MM.1S (cell line): ENCODE measurements at regions not wholly inside any gene's neighbourhood (a gene's known extent, or its start where the extent isn't known, plus 50 kb on each side); places are given as distances from the start of the nearest gene placed in this dataset.

ENCODE experiments used
- DNase-seq: peaks from one replicate; pipeline ENCODE4 v3.0.0-alpha.2; 2015
- H2AFZ ChIP-seq: fragments of 300-600 bp; sonication (generic); 2 replicates; pipeline ENCODE4 v1.6.0; 2016; ENCODE audit warnings: antibody characterized with exemption, low read length
- H3F3A ChIP-seq: fragments of 300-600 bp; sonication (generic); 2 replicates; pipeline ENCODE4 v1.6.1; 2016; ENCODE audit warnings: mild to moderate bottlenecking, antibody characterized with exemption, low read length, moderate library complexity, mixed read lengths; ENCODE audit not compliant: insufficient read depth
- H3K27ac ChIP-seq: fragments of 300-600 bp; sonication (generic); 2 replicates; pipeline ENCODE4 v1.5.1; 2016; ENCODE audit warnings: mild to moderate bottlenecking, low read length
- H3K27me3 ChIP-seq: fragments of 300-600 bp; sonication (generic); replicated peaks from 2 replicates; pipeline ENCODE4 v1.6.0; 2016; ENCODE audit warnings: low read length; ENCODE audit not compliant: insufficient read depth
- H3K36me3 ChIP-seq: fragments of 300-600 bp; sonication (generic); replicated peaks from 2 replicates; pipeline ENCODE4 v1.6.1; 2016; ENCODE audit warnings: mild to moderate bottlenecking, low read length, mixed read lengths; ENCODE audit not compliant: insufficient read depth
- H3K4me1 ChIP-seq: fragments of 300-600 bp; sonication (generic); 2 replicates; pipeline ENCODE4 v1.6.1; 2016; ENCODE audit warnings: low read length, mixed read lengths
- H3K4me2 ChIP-seq: fragments of 300-600 bp; sonication (generic); 2 replicates; pipeline ENCODE4 v1.6.0; 2016; ENCODE audit warnings: low read depth, low read length
- H3K4me3 ChIP-seq: fragments of 300-600 bp; sonication (generic); 2 replicates; pipeline ENCODE4 v1.5.1; 2016; ENCODE audit warnings: low read length, mixed read lengths
- H3K79me2 ChIP-seq: fragments of 300-600 bp; sonication (generic); 2 replicates; pipeline ENCODE4 v1.6.1; 2016; ENCODE audit warnings: mixed run types, low read length, mixed read lengths
- H3K9ac ChIP-seq: fragments of 300-600 bp; sonication (generic); 2 replicates; pipeline ENCODE4 v1.6.1; 2016; ENCODE audit warnings: low read length, mixed read lengths
- H3K9me2 ChIP-seq: fragments of 300-600 bp; sonication (generic); replicated peaks from 2 replicates; pipeline ENCODE4 v1.6.1; 2016; ENCODE audit warnings: mild to moderate bottlenecking, low read length, mixed read lengths; ENCODE audit not compliant: insufficient read depth
- H3K9me3 ChIP-seq: fragments of 300-600 bp; sonication (generic); replicated peaks from 2 replicates; pipeline ENCODE4 v1.6.1; 2016; ENCODE audit warnings: mild to moderate bottlenecking, low read length, mixed read lengths; ENCODE audit not compliant: insufficient read depth
- H4K20me1 ChIP-seq: fragments of 300-600 bp; sonication (generic); 2 replicates; pipeline ENCODE4 v1.6.1; 2016; ENCODE audit warnings: mild to moderate bottlenecking, low read length, moderate library complexity, mixed read lengths; ENCODE audit not compliant: insufficient read depth
- CTCF ChIP-seq: fragments of 300-600 bp; sonication (generic); IDR thresholded peaks from 2 replicates; pipeline ENCODE4 v1.5.1; 2016; ENCODE audit warnings: antibody characterized with exemption, low read length, mixed read lengths
- EZH2 ChIP-seq: fragments of 300-600 bp; sonication (generic); optimal IDR thresholded peaks from 2 replicates; pipeline ENCODE3; 2017; ENCODE audit warnings: low read depth, mild to moderate bottlenecking, antibody characterized with exemption, low read length, mixed read lengths
- EZH2phosphoT487 ChIP-seq: fragments of 300-600 bp; sonication (generic); IDR thresholded peaks from 2 replicates; pipeline ENCODE4 v1.6.1; 2018; ENCODE audit warnings: antibody characterized with exemption, low read length

DNA sequence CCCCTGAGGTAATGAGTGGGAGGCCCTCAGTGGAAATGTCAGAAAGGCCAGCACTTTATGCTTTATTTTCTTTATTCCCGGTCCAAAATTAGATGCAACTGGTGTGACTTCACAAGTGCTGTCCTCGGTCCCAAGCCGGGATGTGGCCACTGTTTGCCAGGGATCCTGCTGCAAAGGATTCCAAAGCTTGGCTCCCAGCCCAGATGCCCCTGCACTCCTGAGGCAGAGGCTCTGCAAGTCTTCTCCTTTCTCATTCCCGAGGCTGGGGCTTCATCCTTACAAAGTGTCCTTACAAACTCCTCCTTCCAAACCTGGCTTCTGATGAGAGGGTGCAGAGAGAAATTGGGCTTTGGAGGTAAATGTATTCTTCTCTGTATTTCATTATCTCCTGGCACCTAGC, 544.3 kb upstream of the DPP6 start:
- no peaks in the 10 kb centered on the region for H3F3A ChIP-seq
- no peaks in the 10 kb centered on the region for H3K27me3 ChIP-seq
- H3K9ac ChIP-seq = no peak overlapping the region
- TF ChIP-seq EZH2phosphoT487 = no peak
- TF ChIP-seq EZH2 = no peak
- no peak for TF ChIP-seq CTCF
- H3K27ac ChIP-seq = no peak overlapping the region
- no peaks in the 10 kb centered on the region for H4K20me1 ChIP-seq
- no peak overlapping the region for H3K4me3 ChIP-seq
- H3K9me2 ChIP-seq = no peaks in the 10 kb centered on the region
- no peaks in the 10 kb centered on the region for H3K36me3 ChIP-seq
- no peak for DNase-seq
- no peaks in the 10 kb centered on the region for H3K9me3 ChIP-seq
- H3K4me1 ChIP-seq = no peaks in the 10 kb centered on the region
- no peak overlapping the region for H2AFZ ChIP-seq
- H3K79me2 ChIP-seq = no peaks in the 10 kb centered on the region
- H3K4me2 ChIP-seq = no peak overlapping the region

DNA sequence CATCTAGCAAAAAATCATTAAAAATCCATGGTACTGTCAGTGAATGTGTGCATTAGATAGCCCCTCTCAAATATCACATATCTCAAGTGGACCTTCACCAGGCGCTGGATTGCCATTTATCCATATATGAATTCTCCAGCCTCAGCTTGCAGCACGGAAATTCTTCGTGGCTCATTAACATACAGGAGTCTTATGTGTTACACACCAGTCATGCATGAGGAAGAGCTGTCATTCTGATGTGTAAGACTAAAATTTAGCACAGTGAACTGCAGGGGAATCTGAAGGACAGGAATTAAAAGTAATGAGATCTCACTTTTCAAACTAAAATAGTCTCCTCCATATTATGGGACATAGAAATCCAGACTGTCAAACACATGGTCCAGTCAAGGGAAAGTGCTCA, 542.4 kb upstream of the DPP6 start:
- H3K36me3 ChIP-seq = no peaks in the 10 kb centered on the region
- no peak overlapping the region for H3K9ac ChIP-seq
- no peak overlapping the region for H2AFZ ChIP-seq
- no peaks in the 10 kb centered on the region for H3K9me2 ChIP-seq
- no peak overlapping the region for H3K27ac ChIP-seq
- H3K4me2 ChIP-seq = no peak overlapping the region
- no peak for DNase-seq
- no peaks in the 10 kb centered on the region for H4K20me1 ChIP-seq
- no peaks in the 10 kb centered on the region for H3K9me3 ChIP-seq
- H3K27me3 ChIP-seq = no peaks in the 10 kb centered on the region
- no peak overlapping the region for H3K4me3 ChIP-seq
- TF ChIP-seq CTCF = no peak
- no peak for TF ChIP-seq EZH2
- TF ChIP-seq EZH2phosphoT487 = no peak
- no peaks in the 10 kb centered on the region for H3K4me1 ChIP-seq
- no peaks in the 10 kb centered on the region for H3F3A ChIP-seq
- no peaks in the 10 kb centered on the region for H3K79me2 ChIP-seq

DNA sequence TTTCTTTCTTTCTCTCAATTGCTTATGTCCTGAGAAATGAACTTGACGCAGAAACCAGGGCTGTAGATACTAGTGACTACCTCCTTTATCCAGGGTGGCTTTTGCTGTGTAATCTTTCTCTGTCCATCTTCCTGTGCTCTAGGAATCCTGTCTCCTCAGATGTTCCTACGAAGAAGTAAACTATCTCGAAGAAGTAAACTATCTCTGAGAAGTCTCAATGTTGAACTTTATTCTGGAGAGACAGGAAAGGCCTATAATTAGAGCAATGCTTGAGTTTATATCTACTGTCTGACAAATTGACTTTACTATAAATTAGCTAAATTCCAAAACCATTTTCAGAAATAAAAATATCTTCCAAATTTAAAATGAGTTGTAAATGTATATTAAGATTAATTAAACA, 541.5 kb upstream of the DPP6 start:
- TF ChIP-seq EZH2 (no peak), CTCF (no peak), EZH2phosphoT487 (no peak)
- no peaks in the 10 kb centered on the region for H3K9me3 ChIP-seq
- H4K20me1 ChIP-seq = no peaks in the 10 kb centered on the region
- no peak overlapping the region for H3K4me3 ChIP-seq
- H3K27me3 ChIP-seq = no peaks in the 10 kb centered on the region
- H3K4me2 ChIP-seq = no peak overlapping the region
- no peak overlapping the region for H2AFZ ChIP-seq
- no peak overlapping the region for H3K27ac ChIP-seq
- no peaks in the 10 kb centered on the region for H3F3A ChIP-seq
- DNase-seq = no peak
- no peaks in the 10 kb centered on the region for H3K36me3 ChIP-seq
- H3K4me1 ChIP-seq = no peaks in the 10 kb centered on the region
- H3K9ac ChIP-seq = no peak overlapping the region
- H3K9me2 ChIP-seq = no peaks in the 10 kb centered on the region
- H3K79me2 ChIP-seq = no peaks in the 10 kb centered on the region
